Kidney (tissue), 13 donors: ENCODE measurements at regions not wholly inside any gene's neighbourhood (a gene's known extent, or its start where the extent isn't known, plus 50 kb on each side); places are given as distances from the start of the nearest gene placed in this dataset.

Experiments used
- DNase-seq, 5 donors: peaks; one replicate each; pipeline ENCODE4 v3.0.0-alpha.2; 2013 to 2020
- FAIRE-seq: peaks from 2 replicates; lab custom pipeline; 2012; peaks lifted over from hg19 to GRCh38; lab: Jason Lieb, UNC
- H3K27ac ChIP-seq, 2 donors: one replicate each; pipeline ENCODE4 v1.7.0; 2013; ENCODE audit warnings: low read depth in 2 of 2, low read length in 2 of 2, inconsistent platforms in 1 of 2
- H3K27me3 ChIP-seq: one replicate; pipeline ENCODE4 v1.7.1; 2013; ENCODE audit warnings: low read length, inconsistent platforms; ENCODE audit not compliant: control insufficient read depth, insufficient read depth
- H3K36me3 ChIP-seq, 3 donors: one replicate each; pipeline versions ENCODE4 v1.7.0 to v1.7.1; 2013; ENCODE audit warnings: low read length in 3 of 3, control low read depth in 1 of 3, inconsistent platforms in 1 of 3; ENCODE audit not compliant: insufficient read depth in 3 of 3, control insufficient read depth in 2 of 3
- H3K4me1 ChIP-seq, 3 donors: one replicate each; pipeline versions ENCODE4 v1.7.0 to v1.7.1; 2013; ENCODE audit warnings: low read length in 3 of 3, inconsistent platforms in 1 of 3, low read depth in 1 of 3; ENCODE audit not compliant: control insufficient read depth in 2 of 3, insufficient read depth in 2 of 3
- H3K4me3 ChIP-seq, 3 donors: one replicate each; pipeline versions ENCODE4 v1.7.0 to v1.8.1; 2013; ENCODE audit warnings: low read length in 3 of 3, control low read depth in 1 of 3, inconsistent platforms in 1 of 3
- H3K9ac ChIP-seq, 3 donors: one replicate each; pipeline versions ENCODE4 v1.7.0 to v1.7.1; 2013; ENCODE audit warnings: low read length in 3 of 3, control low read depth in 1 of 3, inconsistent platforms in 1 of 3
- H3K9me3 ChIP-seq, 3 donors: one replicate each; pipeline versions ENCODE4 v1.7.0 to v1.7.1; 2013; ENCODE audit warnings: low read length in 3 of 3, control low read depth in 1 of 3, inconsistent platforms in 1 of 3; ENCODE audit not compliant: control insufficient read depth in 2 of 3, insufficient read depth in 1 of 3
- CTCF ChIP-seq: IDR thresholded peaks from 3 replicates; pipeline ENCODE4 v1.5.1; 2012; ENCODE audit warnings: mild to moderate bottlenecking, moderate library complexity, borderline replicate concordance; ENCODE audit not compliant: insufficient read depth; ENCODE audit errors: extremely low read depth
- intact Hi-C: fragments of 100-400 bp; cut with DNase I; formaldehyde crosslinking; loops from one replicate; pipeline ENCODE4 v1.11.1; 2022
- donor health status: control.
- donor health status: control.
- donor health status: control.
- donor health status: control.
- donor health status: control.
- donor health status: DM: yes; HTN: yes; CAD: no.
- donor health status: Normal renal cell carcinoma (clear cell type).

- no peaks in the 10 kb centered on the region for H3K36me3 ChIP-seq
- peaks cover 0 to 5% (median 0%) of the 10 kb centered on the region in 3 donors for H3K9me3 ChIP-seq
- H3K4me3 ChIP-seq = no peak overlapping the region
- intact Hi-C loops = no loop called here
- TF ChIP-seq CTCF = no peak
- no peak for FAIRE-seq
- no peak for DNase-seq
- no peak overlapping the region for H3K27ac ChIP-seq
- H3K9ac ChIP-seq = no peak overlapping the region
- H3K27me3 ChIP-seq = no peaks in the 10 kb centered on the region
- H3K4me1 ChIP-seq = no peaks in the 10 kb centered on the region
These were observed 611.8 kb downstream of the SPOCK3 start for GRCh38 chr4:166622425-166622977.

GRCh38 chr4:166625018-166625637, 609.2 kb downstream of the SPOCK3 start:
- DNase-seq (no peak), FAIRE-seq (no peak)
- Histone ChIP-seq H3K27ac (no peak overlapping the region), H3K4me3 (no peak overlapping the region), H3K9ac (no peak overlapping the region), H3K9me3 (no peaks in the 10 kb centered on the region), H3K4me1 (no peaks in the 10 kb centered on the region), H3K27me3 (no peaks in the 10 kb centered on the region), H3K36me3 (no peaks in the 10 kb centered on the region)
- TF ChIP-seq CTCF = no peak
- intact Hi-C loops = no loop called here

- intact Hi-C loops = no loop called here
- FAIRE-seq = no peak
These were observed 605.8 kb downstream of the SPOCK3 start for GRCh38 chr4:166628454-166628853.

More at GRCh38 chr4:166628454-166628853, 605.8 kb downstream of the SPOCK3 start:
- H3K27me3 ChIP-seq = no peaks in the 10 kb centered on the region
- no peaks in the 10 kb centered on the region for H3K36me3 ChIP-seq
- DNase-seq = no peak
- no peak overlapping the region for H3K9ac ChIP-seq
- no peak overlapping the region for H3K4me3 ChIP-seq
- no peaks in the 10 kb centered on the region for H3K9me3 ChIP-seq
- H3K4me1 ChIP-seq = no peaks in the 10 kb centered on the region
- no peak overlapping the region for H3K27ac ChIP-seq
- TF ChIP-seq CTCF = no peak
